Liver (tissue), 3 donors: ENCODE measurements at regions not wholly inside any gene's neighbourhood (a gene's known extent, or its start where the extent isn't known, plus 50 kb on each side); places are given as distances from the start of the nearest gene placed in this dataset.

Experiments
- ATF3 ChIP-seq: IDR thresholded peaks from 2 replicates; pipeline ENCODE4 v1.6.1; 2016; ENCODE audit warnings: antibody characterized with exemption
- CTCF ChIP-seq: fragments of 150-350 bp; IDR thresholded peaks from 2 replicates; pipeline ENCODE4 v1.5.1; 2017; ENCODE audit warnings: improper control_type of control experiment, low read depth, low read length; ENCODE audit not compliant: missing input control
- GABPA ChIP-seq, 2 donors: IDR thresholded peaks in 1 of 2; conservative IDR thresholded peaks in 1 of 2; 2 replicates each; pipeline ENCODE4 v1.6.1; 2016; ENCODE audit warnings: antibody characterized with exemption in 2 of 2, mild to moderate bottlenecking in 1 of 2, moderate library complexity in 1 of 2
- JUND ChIP-seq, 2 donors: IDR thresholded peaks; 2 replicates each; pipeline ENCODE4 v1.6.1; 2016; ENCODE audit warnings: antibody characterized with exemption in 2 of 2
- MAX ChIP-seq: IDR thresholded peaks from 2 replicates; pipeline ENCODE4 v1.6.1; 2016; ENCODE audit warnings: antibody characterized with exemption
- NR2F2 ChIP-seq: IDR thresholded peaks from 2 replicates; pipeline ENCODE4 v1.6.1; 2016; ENCODE audit warnings: antibody characterized with exemption
- RAD21 ChIP-seq, 2 donors: IDR thresholded peaks; 2 replicates each; pipeline ENCODE4 v1.6.1; 2016; ENCODE audit warnings: antibody characterized with exemption in 2 of 2, mild to moderate bottlenecking in 2 of 2
- REST ChIP-seq: IDR thresholded peaks from 2 replicates; pipeline ENCODE4 v1.6.1; 2016; ENCODE audit warnings: antibody characterized with exemption, mild to moderate bottlenecking
- SP1 ChIP-seq: IDR thresholded peaks from 2 replicates; pipeline ENCODE4 v1.6.1; 2018; ENCODE audit warnings: antibody characterized with exemption, mild to moderate bottlenecking
- ZBTB33 ChIP-seq: IDR thresholded peaks from 2 replicates; pipeline ENCODE4 v1.6.1; 2016; ENCODE audit warnings: antibody characterized with exemption
- donor health status: healthy.
- donor health status: healthy.

- TF ChIP-seq CTCF (no peak), ZBTB33 (no peak), JUND (IDR thresholded peaks at IDR 0.05) (no peak), ATF3 (no peak), SP1 (no peak), MAX (no peak), RAD21 (IDR thresholded peaks at IDR 0.05) (no peak), GABPA (IDR thresholded peaks at IDR 0.05 in 1 of 2, conservative IDR thresholded peaks at IDR 0.05 in 1 of 2) (no peak), NR2F2 (no peak), REST (no peak)
These were observed 317.1 kb upstream of the NPVF start for GRCh38 chr7:25545124-25546008.
